DOHH2 (cell line): ENCODE measurements at regions not wholly inside any gene's neighbourhood (a gene's known extent, or its start where the extent isn't known, plus 50 kb on each side); places are given as distances from the start of the nearest gene placed in this dataset.
"Not testable (repeated sequence)": the region's sequence is repeated elsewhere in the genome, so short reads cannot be mapped to it uniquely, and the experiment has no call there.

Experiments
- EZH2phosphoT487 ChIP-seq: fragments of 200-600 bp; sonication (generic); IDR thresholded peaks from 2 replicates; pipeline ENCODE4 v1.6.1; 2017; ENCODE audit warnings: borderline replicate concordance, mild to moderate bottlenecking, antibody characterized with exemption, low read length, moderate library complexity, mixed read lengths
- TF ChIP-seq, protein P1 (sequence below): fragments of 200-600 bp; sonication (generic); IDR thresholded peaks from one replicate; pipeline ENCODE4 v1.5.1; 2014; ENCODE audit warnings: antibody characterized with exemption, mild to moderate bottlenecking, low read depth, low read length; ENCODE audit not compliant: poor library complexity, severe bottlenecking

DNA sequence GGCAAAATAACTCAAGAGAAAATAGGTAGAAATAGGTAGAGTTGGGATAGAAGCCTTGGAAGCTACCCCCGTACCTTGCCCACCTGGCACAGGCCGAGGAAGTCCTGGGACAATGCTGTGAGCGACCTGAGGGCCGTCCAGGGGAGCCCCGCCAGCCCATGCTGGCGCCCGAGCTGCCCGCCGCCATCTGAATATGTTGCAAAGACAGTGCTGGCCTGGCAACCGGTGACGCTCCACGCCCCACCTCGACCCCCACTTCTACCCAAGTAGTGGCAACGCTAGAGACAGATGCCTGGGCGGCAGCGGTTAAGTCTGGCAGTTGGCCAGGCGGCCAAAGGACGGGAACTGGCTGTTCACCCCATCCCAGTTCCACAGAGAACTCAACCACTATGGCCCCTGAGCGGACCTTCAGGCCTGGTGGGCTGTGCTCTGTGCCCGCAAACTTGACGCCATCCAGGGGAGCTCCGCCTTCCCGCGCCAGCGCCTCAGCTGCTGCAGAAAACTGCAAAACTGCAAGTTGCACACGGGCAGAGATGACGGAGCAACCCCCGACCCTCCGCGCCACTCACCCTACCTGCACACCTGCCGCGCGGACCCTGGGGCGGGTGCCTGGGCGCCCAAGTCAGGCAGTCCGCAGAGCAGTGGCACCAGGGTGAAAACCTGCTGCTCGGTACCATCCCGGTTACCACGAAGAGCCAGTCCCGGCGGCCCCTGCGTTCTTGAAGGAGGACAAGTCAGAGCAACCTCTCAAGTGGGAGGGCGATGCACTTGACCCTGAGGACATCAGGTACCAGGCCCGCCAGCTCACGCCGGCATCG lies 917.0 kb downstream of the FOXD4L5 start:
- TF ChIP-seq EZH2phosphoT487, result not testable (repeated sequence)
- TF ChIP-seq, protein P1, sequence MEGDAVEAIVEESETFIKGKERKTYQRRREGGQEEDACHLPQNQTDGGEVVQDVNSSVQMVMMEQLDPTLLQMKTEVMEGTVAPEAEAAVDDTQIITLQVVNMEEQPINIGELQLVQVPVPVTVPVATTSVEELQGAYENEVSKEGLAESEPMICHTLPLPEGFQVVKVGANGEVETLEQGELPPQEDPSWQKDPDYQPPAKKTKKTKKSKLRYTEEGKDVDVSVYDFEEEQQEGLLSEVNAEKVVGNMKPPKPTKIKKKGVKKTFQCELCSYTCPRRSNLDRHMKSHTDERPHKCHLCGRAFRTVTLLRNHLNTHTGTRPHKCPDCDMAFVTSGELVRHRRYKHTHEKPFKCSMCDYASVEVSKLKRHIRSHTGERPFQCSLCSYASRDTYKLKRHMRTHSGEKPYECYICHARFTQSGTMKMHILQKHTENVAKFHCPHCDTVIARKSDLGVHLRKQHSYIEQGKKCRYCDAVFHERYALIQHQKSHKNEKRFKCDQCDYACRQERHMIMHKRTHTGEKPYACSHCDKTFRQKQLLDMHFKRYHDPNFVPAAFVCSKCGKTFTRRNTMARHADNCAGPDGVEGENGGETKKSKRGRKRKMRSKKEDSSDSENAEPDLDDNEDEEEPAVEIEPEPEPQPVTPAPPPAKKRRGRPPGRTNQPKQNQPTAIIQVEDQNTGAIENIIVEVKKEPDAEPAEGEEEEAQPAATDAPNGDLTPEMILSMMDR, result not testable (repeated sequence)
